Panc1 (cell line): ENCODE measurements at regions not wholly inside any gene's neighbourhood (a gene's known extent, or its start where the extent isn't known, plus 50 kb on each side); places are given as distances from the start of the nearest gene placed in this dataset.

Experiments
- ATAC-seq: fragments of 200-7000 bp; cut with Tn5 transposase; 2 replicates; pipeline ENCODE4 v1.9.1; 2020; ENCODE audit warnings: mild to moderate bottlenecking, moderate library complexity
- BruUV-seq: library from RNA; stranded (reverse); fragments of 400-500 nt; replicated peaks from 2 replicates; lab custom pipeline; 2021; lab: Mats Ljungman, UMichigan
- CTCF ChIA-PET: fragments of 300-600 bp; sonication (Branson Sonifier 250); formaldehyde crosslinking; loops from one replicate; lab custom pipeline; 2022; ENCODE audit warnings: antibody characterized with exemption; lab: Charles Lee
- POLR2A ChIA-PET: fragments of 300-600 bp; sonication (Branson Sonifier 250); formaldehyde crosslinking; loops from one replicate; lab custom pipeline; 2022; ENCODE audit warnings: antibody characterized with exemption; lab: Charles Lee
- DNase-seq: peaks from one replicate; pipeline ENCODE4 v3.0.0-alpha.2; 2010; ENCODE audit warnings: low read depth, low spot score
- H3K27ac ChIP-seq: 2 replicates; pipeline ENCODE4 v1.5.1; 2011; ENCODE audit warnings: mild to moderate bottlenecking, low read length, inconsistent platforms
- H3K27me3 ChIP-seq: fragments of 200-500 bp; sonication (Bioruptor generic); 2 replicates; pipeline ENCODE4 v1.6.0; 2014; ENCODE audit warnings: low read length, inconsistent platforms; ENCODE audit not compliant: control insufficient read depth, insufficient read depth
- H3K36me3 ChIP-seq: fragments of 200-500 bp; sonication (Bioruptor generic); 2 replicates; pipeline ENCODE4 v1.5.1; 2014; ENCODE audit warnings: inconsistent platforms, mild to moderate bottlenecking, low read length, moderate library complexity; ENCODE audit not compliant: control insufficient read depth, insufficient read depth
- H3K4me1 ChIP-seq: 2 replicates; pipeline ENCODE4 v1.5.1; 2011; ENCODE audit warnings: inconsistent platforms, mild to moderate bottlenecking, low read length, moderate library complexity; ENCODE audit not compliant: control insufficient read depth, insufficient read depth
- H3K4me3 ChIP-seq, 2 experiments: 2 replicates each; pipeline ENCODE4 v1.5.1; 2011 to 2012; ENCODE audit warnings: low read depth in 2 of 2, low read length in 2 of 2, mild to moderate bottlenecking in 2 of 2, inconsistent platforms in 1 of 2, moderate library complexity in 1 of 2
- H3K9me3 ChIP-seq: fragments of 200-500 bp; sonication (Bioruptor generic); 2 replicates; pipeline ENCODE4 v1.5.1; 2014; ENCODE audit warnings: low read depth, mild to moderate bottlenecking, inconsistent platforms, low read length, moderate library complexity; ENCODE audit not compliant: control insufficient read depth, insufficient read depth
- CTCF ChIP-seq: fragments of 450-650 bp; IDR thresholded peaks from 2 replicates; pipeline ENCODE4 v1.5.1; 2017; ENCODE audit warnings: mild to moderate bottlenecking
- POLR2AphosphoS5 ChIP-seq: IDR thresholded peaks from 2 replicates; pipeline ENCODE4 v1.6.1; 2012; ENCODE audit warnings: mild to moderate bottlenecking, low read depth, low read length, moderate library complexity
- REST ChIP-seq, 2 experiments: IDR thresholded peaks; 2 replicates each; pipeline ENCODE4 v1.6.1; 2011 to 2012; ENCODE audit warnings: low read depth in 2 of 2, control low read depth in 1 of 2, low read length in 1 of 2, mild to moderate bottlenecking in 1 of 2, moderate library complexity in 1 of 2; ENCODE audit not compliant: insufficient read depth in 1 of 2
- SIN3A ChIP-seq: IDR thresholded peaks from 2 replicates; pipeline ENCODE4 v1.6.1; 2012; ENCODE audit warnings: low read depth, mild to moderate bottlenecking, low read length, moderate library complexity, borderline replicate concordance; ENCODE audit not compliant: insufficient read depth
- TCF7L2 ChIP-seq: IDR thresholded peaks from 2 replicates; pipeline ENCODE4 v1.6.1; 2011; ENCODE audit warnings: mild to moderate bottlenecking, low read depth, low read length, inconsistent platforms
- in situ Hi-C: cut with HindIII; loops from 2 replicates; pipeline ENCODE4 v1.10.0; 2016; ENCODE audit warnings: low sequenced_read_pairs, low pct_unique_long_range_greater_than_20kb
- intact Hi-C: fragments of 100-400 bp; cut with micrococcal nuclease; formaldehyde crosslinking; loops from one replicate; pipeline ENCODE4 v1.10.0; 2022; ENCODE audit not compliant: unreplicated experiment

- ChIA-PET POLR2A (interaction anchor here (0.5 kb wide), 1 partner anchor 190 kb away, joined by 4 read pairs; no protein-coding TSS in a partner anchor), CTCF (no interaction called here)
- no peaks in the 10 kb centered on the region for H3K27me3 ChIP-seq
- peaks cover 45% of the 10 kb centered on the region for H3K4me1 ChIP-seq
- H3K4me3 ChIP-seq: no peak overlapping the region
- no peak for TF ChIP-seq SIN3A
- TF ChIP-seq CTCF: no peak; the same call in 1 of the 2 replicates
- no peak for TF ChIP-seq TCF7L2
- no peak for TF ChIP-seq REST (IDR thresholded peaks at IDR 0.05; ENCODE audit: insufficient read depth in 1 of 2, low read depth in 2 of 2, low read length in 1 of 2)
- no peak for TF ChIP-seq POLR2AphosphoS5
- no peak for DNase-seq
- intact Hi-C loops: no loop called here
- no peaks in the 10 kb centered on the region for H3K36me3 ChIP-seq
- no peaks in the 10 kb centered on the region for H3K9me3 ChIP-seq
- no TSS peak for BruUV-seq
- H3K27ac ChIP-seq: no peak overlapping the region
- in situ Hi-C loops: no loop called here
- no peak for ATAC-seq
These were observed 91.4 kb downstream of the CEBPB start for GRCh38 chr20:50281831-50282591.

- DNase-seq (no peak), ATAC-seq (no peak)
- intact Hi-C loops: no loop called here
- peaks cover 45% of the 10 kb centered on the region for H3K4me1 ChIP-seq
- H3K36me3 ChIP-seq: no peaks in the 10 kb centered on the region
- no TSS peak for BruUV-seq
- H3K27ac ChIP-seq: no peak overlapping the region
- TF ChIP-seq POLR2AphosphoS5 (no peak), SIN3A (no peak), TCF7L2 (no peak), CTCF (no peak), REST (IDR thresholded peaks at IDR 0.05; ENCODE audit: insufficient read depth in 1 of 2, low read depth in 2 of 2, low read length in 1 of 2) (no peak)
- in situ Hi-C loops: no loop called here
- H3K4me3 ChIP-seq: no peak overlapping the region
- POLR2A ChIA-PET: no interaction called here
- CTCF ChIA-PET: no interaction called here
- H3K27me3 ChIP-seq: no peaks in the 10 kb centered on the region
- no peaks in the 10 kb centered on the region for H3K9me3 ChIP-seq
These were observed 92.1 kb downstream of the CEBPB start for GRCh38 chr20:50282592-50283241.
